Calu3 (cell line): ENCODE measurements at regions not wholly inside any gene's neighbourhood (a gene's known extent, or its start where the extent isn't known, plus 50 kb on each side); places are given as distances from the start of the nearest gene placed in this dataset.

Experiments
- BruUV-seq: library from RNA; stranded (reverse); fragments of 400-500 nt; replicated peaks from 2 replicates; lab custom pipeline; 2021; lab: Mats Ljungman, UMichigan
- CTCF ChIA-PET: fragments of 300-600 bp; sonication (Branson Sonifier 250); formaldehyde crosslinking; loops from one replicate; lab custom pipeline; 2022; ENCODE audit warnings: antibody characterized with exemption; lab: Charles Lee
- DNase-seq: peaks from one replicate; pipeline ENCODE4 v3.0.0; 2022
- H3K27ac Mint-ChIP-seq: one replicate; pipeline ENCODE4 v1.8.0; 2022; ENCODE audit warnings: mixed read lengths; ENCODE audit not compliant: unreplicated experiment
- H3K27me3 Mint-ChIP-seq: one replicate; pipeline ENCODE4 v1.8.0; 2022; ENCODE audit warnings: mixed read lengths; ENCODE audit not compliant: unreplicated experiment
- H3K36me3 Mint-ChIP-seq: one replicate; pipeline ENCODE4 v1.8.0; 2022; ENCODE audit warnings: mild to moderate bottlenecking, moderate library complexity, mixed read lengths; ENCODE audit not compliant: insufficient read depth, unreplicated experiment
- H3K4me1 Mint-ChIP-seq: one replicate; pipeline ENCODE4 v1.8.0; 2022; ENCODE audit warnings: mild to moderate bottlenecking, low read depth, mixed read lengths; ENCODE audit not compliant: unreplicated experiment
- H3K4me3 Mint-ChIP-seq: one replicate; pipeline ENCODE4 v1.8.0; 2022; ENCODE audit warnings: mild to moderate bottlenecking, low read depth, moderate library complexity, mixed read lengths; ENCODE audit not compliant: unreplicated experiment
- H3K9me3 Mint-ChIP-seq: one replicate; pipeline ENCODE4 v1.8.0; 2022; ENCODE audit warnings: low read depth, mixed read lengths; ENCODE audit not compliant: unreplicated experiment
- CTCF ChIP-seq: fragments of 200-600 bp; IDR thresholded peaks from one replicate; pipeline ENCODE4 v1.8.0; 2022; ENCODE audit warnings: antibody characterized with exemption; ENCODE audit not compliant: unreplicated experiment
- intact Hi-C: fragments of 100-400 bp; cut with micrococcal nuclease; formaldehyde crosslinking; loops from one replicate; pipeline ENCODE4 v1.10.0; 2022; ENCODE audit not compliant: unreplicated experiment

GRCh38 chr22:20645954-20646353 lies 128.0 kb upstream of the SERPIND1 start:
- no peak for DNase-seq
- CTCF ChIA-PET, result no interaction called here
- no TSS peak for BruUV-seq
- Mint-ChIP-seq H3K4me3 (no peak overlapping the region), H3K4me1 (no peaks in the 10 kb centered on the region), H3K27me3 (peaks cover 78% of the 10 kb centered on the region), H3K36me3 (no peaks in the 10 kb centered on the region), H3K9me3 (no peaks in the 10 kb centered on the region), H3K27ac (no peak overlapping the region)
- intact Hi-C loops, result no loop called here
- TF ChIP-seq CTCF, result no peak

GRCh38 chr22:20646415-20646814 lies 127.5 kb upstream of the SERPIND1 start:
- CTCF ChIA-PET, result no interaction called here
- intact Hi-C loops, result no loop called here
- H3K4me3 Mint-ChIP-seq, result no peak overlapping the region
- no peaks in the 10 kb centered on the region for H3K36me3 Mint-ChIP-seq
- DNase-seq, result no peak
- no peak overlapping the region for H3K27ac Mint-ChIP-seq
- peaks cover 78% of the 10 kb centered on the region for H3K27me3 Mint-ChIP-seq
- no peaks in the 10 kb centered on the region for H3K9me3 Mint-ChIP-seq
- no TSS peak for BruUV-seq
- TF ChIP-seq CTCF, result no peak
- no peaks in the 10 kb centered on the region for H3K4me1 Mint-ChIP-seq

- TF ChIP-seq CTCF, result no peak
- no peaks in the 10 kb centered on the region for H3K9me3 Mint-ChIP-seq
- BruUV-seq, result no TSS peak
- no peaks in the 10 kb centered on the region for H3K4me1 Mint-ChIP-seq
- no peak overlapping the region for H3K27ac Mint-ChIP-seq
- CTCF ChIA-PET, result no interaction called here
- DNase-seq, result no peak
- H3K36me3 Mint-ChIP-seq, result no peaks in the 10 kb centered on the region
- intact Hi-C loops, result no loop called here
- no peak overlapping the region for H3K4me3 Mint-ChIP-seq
- peaks cover 75% of the 10 kb centered on the region for H3K27me3 Mint-ChIP-seq
These were observed 127.0 kb upstream of the SERPIND1 start for GRCh38 chr22:20646906-20647305.

- no peaks in the 10 kb centered on the region for H3K36me3 Mint-ChIP-seq
- no peak for DNase-seq
- CTCF ChIA-PET, result interaction anchor here (0.7 kb wide), 1 partner anchor 230 kb away, joined by 7 read pairs; no protein-coding TSS in a partner anchor
- H3K27me3 Mint-ChIP-seq, result peaks cover 70% of the 10 kb centered on the region
- intact Hi-C loops, result no loop called here
- no peak for TF ChIP-seq CTCF
- no TSS peak for BruUV-seq
- H3K4me3 Mint-ChIP-seq, result no peak overlapping the region
- H3K4me1 Mint-ChIP-seq, result no peaks in the 10 kb centered on the region
- no peaks in the 10 kb centered on the region for H3K9me3 Mint-ChIP-seq
- H3K27ac Mint-ChIP-seq, result no peak overlapping the region
These were observed 126.2 kb upstream of the SERPIND1 start for GRCh38 chr22:20647586-20648305.
